Smooth muscle cell (in vitro differentiated cells): ENCODE measurements at regions not wholly inside any gene's neighbourhood (a gene's known extent, or its start where the extent isn't known, plus 50 kb on each side); places are given as distances from the start of the nearest gene placed in this dataset.

Source experiments
- DNase-seq: peaks from one replicate; lab custom pipeline; 2025; ENCODE audit not compliant: unreplicated experiment; lab: John Stamatoyannopoulos, UW
- H2AFZ ChIP-seq: fragments of 200-600 bp; sonication (generic); 2 replicates; pipeline ENCODE4 v1.6.0; 2016; ENCODE audit warnings: antibody characterized with exemption, low read depth, mild to moderate bottlenecking
- H3F3A ChIP-seq: fragments of 200-600 bp; sonication (generic); 2 replicates; pipeline ENCODE4 v1.6.0; 2017; ENCODE audit warnings: antibody characterized with exemption, low read depth
- H3K27ac ChIP-seq: fragments of 200-600 bp; sonication (generic); 2 replicates; pipeline ENCODE4 v1.5.1; 2016; ENCODE audit warnings: low read depth, mild to moderate bottlenecking
- H3K27me3 ChIP-seq: fragments of 200-600 bp; sonication (generic); 2 replicates; pipeline ENCODE4 v1.6.1; 2016; ENCODE audit warnings: low read depth, mild to moderate bottlenecking
- H3K36me3 ChIP-seq: fragments of 200-600 bp; sonication (generic); 2 replicates; pipeline ENCODE4 v1.5.1; 2016; ENCODE audit warnings: low read depth
- H3K4me1 ChIP-seq: fragments of 200-600 bp; sonication (generic); 2 replicates; pipeline ENCODE4 v1.5.1; 2016; ENCODE audit warnings: low read depth
- H3K4me2 ChIP-seq: fragments of 200-600 bp; sonication (generic); 2 replicates; pipeline ENCODE4 v1.6.0; 2016; ENCODE audit warnings: mild to moderate bottlenecking
- H3K4me3 ChIP-seq: fragments of 200-600 bp; sonication (generic); 2 replicates; pipeline ENCODE4 v1.5.1; 2016; ENCODE audit warnings: mild to moderate bottlenecking
- H3K79me2 ChIP-seq: fragments of 200-600 bp; sonication (generic); 2 replicates; pipeline ENCODE4 v1.6.0; 2016; ENCODE audit warnings: low read depth, mild to moderate bottlenecking
- H3K9ac ChIP-seq: fragments of 200-600 bp; sonication (generic); 2 replicates; pipeline ENCODE4 v1.6.0; 2016; ENCODE audit warnings: low read depth
- H3K9me3 ChIP-seq: fragments of 200-600 bp; sonication (generic); replicated peaks from 2 replicates; pipeline ENCODE4 v1.5.1; 2016; ENCODE audit warnings: low read depth
- H4K20me1 ChIP-seq: fragments of 200-600 bp; sonication (generic); 2 replicates; pipeline ENCODE4 v1.6.0; 2016; ENCODE audit warnings: low read depth
- CTCF ChIP-seq: fragments of 200-600 bp; sonication (generic); IDR thresholded peaks from 2 replicates; pipeline ENCODE4 v1.5.1; 2017; ENCODE audit warnings: borderline replicate concordance, mild to moderate bottlenecking, antibody characterized with exemption; ENCODE audit not compliant: insufficient read depth, poor library complexity, severe bottlenecking
- WGBS: methylation state at CpG from one replicate; pipeline ENCODE4 v1.1.7; 2016; ENCODE audit warnings: low lambda C conversion rate; 5-methylcytosine and 5-hydroxymethylcytosine counted together

GRCh38 chr2:221231511-221231910 is 340.6 kb downstream of the EPHA4 start:
- Histone ChIP-seq H3K36me3 (no peaks in the 10 kb centered on the region), H3K9ac (no peak overlapping the region), H3F3A (no peaks in the 10 kb centered on the region), H3K27me3 (no peaks in the 10 kb centered on the region), H2AFZ (no peak overlapping the region), H3K79me2 (no peaks in the 10 kb centered on the region), H4K20me1 (no peaks in the 10 kb centered on the region), H3K4me3 (no peak overlapping the region), H3K4me2 (no peak overlapping the region), H3K9me3 (no peaks in the 10 kb centered on the region), H3K4me1 (no peaks in the 10 kb centered on the region), H3K27ac (no peak overlapping the region)
- TF ChIP-seq CTCF, result no peak
- DNase-seq, result no peak
- 83% methylated on average over 3 of the region's 3 CpGs for WGBS

- Histone ChIP-seq H3K9me3 (no peaks in the 10 kb centered on the region), H3F3A (no peaks in the 10 kb centered on the region), H3K36me3 (no peaks in the 10 kb centered on the region), H3K4me3 (no peak overlapping the region), H3K79me2 (no peaks in the 10 kb centered on the region), H3K9ac (no peak overlapping the region), H3K27ac (no peak overlapping the region), H3K4me1 (no peaks in the 10 kb centered on the region), H4K20me1 (no peaks in the 10 kb centered on the region), H3K27me3 (no peaks in the 10 kb centered on the region), H2AFZ (no peak overlapping the region), H3K4me2 (no peak overlapping the region)
- DNase-seq, result no peak
- TF ChIP-seq CTCF, result no peak
- WGBS, result 87% methylated on average over 2 of the region's 2 CpGs
Observed at GRCh38 chr2:221235941-221236340, 336.2 kb downstream of the EPHA4 start.

GRCh38 chr2:221241072-221241471 is 331.0 kb downstream of the EPHA4 start:
- WGBS, result 87% methylated on average over 3 of the region's 3 CpGs
- no peak for DNase-seq
- H3F3A ChIP-seq, result no peaks in the 10 kb centered on the region
- H3K79me2 ChIP-seq, result no peaks in the 10 kb centered on the region
- H4K20me1 ChIP-seq, result no peaks in the 10 kb centered on the region
- no peak for TF ChIP-seq CTCF
- no peaks in the 10 kb centered on the region for H3K9me3 ChIP-seq
- H3K4me2 ChIP-seq, result no peak overlapping the region
- H3K4me3 ChIP-seq, result no peak overlapping the region
- no peak overlapping the region for H3K9ac ChIP-seq
- H3K27ac ChIP-seq, result no peak overlapping the region
- no peaks in the 10 kb centered on the region for H3K4me1 ChIP-seq
- H2AFZ ChIP-seq, result no peak overlapping the region
- H3K36me3 ChIP-seq, result no peaks in the 10 kb centered on the region
- H3K27me3 ChIP-seq, result no peaks in the 10 kb centered on the region

- H4K20me1 ChIP-seq, result no peaks in the 10 kb centered on the region
- H3K9me3 ChIP-seq, result no peaks in the 10 kb centered on the region
- no peaks in the 10 kb centered on the region for H3K36me3 ChIP-seq
- WGBS, result 89% methylated on average over 2 of the region's 2 CpGs
- H3F3A ChIP-seq, result no peaks in the 10 kb centered on the region
- no peak for DNase-seq
- TF ChIP-seq CTCF, result no peak
- H3K27me3 ChIP-seq, result no peaks in the 10 kb centered on the region
- H3K4me3 ChIP-seq, result no peak overlapping the region
- no peaks in the 10 kb centered on the region for H3K79me2 ChIP-seq
- H3K4me2 ChIP-seq, result no peak overlapping the region
- H2AFZ ChIP-seq, result no peak overlapping the region
- no peak overlapping the region for H3K9ac ChIP-seq
- no peak overlapping the region for H3K27ac ChIP-seq
- no peaks in the 10 kb centered on the region for H3K4me1 ChIP-seq
Observed at GRCh38 chr2:221243771-221244170, 328.3 kb downstream of the EPHA4 start.
